ENCODE measurements at regions not wholly inside any gene's neighbourhood (a gene's known extent, or its start where the extent isn't known, plus 50 kb on each side); places are given as distances from the start of the nearest gene placed in this dataset.

GRCh38 chrX:22396408-22396807, 123.7 kb downstream of the CBLL2 start:
- Histone ChIP-seq H3K9me3 (ENCODE audit: insufficient read depth, low read depth, low read length) (no peaks in the 10 kb centered on the region), H3K4me1 (ENCODE audit: insufficient read depth, low read length) (no peaks in the 10 kb centered on the region), H3K27me3 (ENCODE audit: insufficient read depth, low read length) (no peaks in the 10 kb centered on the region), H3K27ac (ENCODE audit: low read length) (no peak overlapping the region), H3K36me3 (ENCODE audit: insufficient read depth, low read depth, low read length) (no peaks in the 10 kb centered on the region), H3K9ac (ENCODE audit: low read depth, low read length) (no peak overlapping the region), H3K4me3 (ENCODE audit: low read length) (no peak overlapping the region)

DNA sequence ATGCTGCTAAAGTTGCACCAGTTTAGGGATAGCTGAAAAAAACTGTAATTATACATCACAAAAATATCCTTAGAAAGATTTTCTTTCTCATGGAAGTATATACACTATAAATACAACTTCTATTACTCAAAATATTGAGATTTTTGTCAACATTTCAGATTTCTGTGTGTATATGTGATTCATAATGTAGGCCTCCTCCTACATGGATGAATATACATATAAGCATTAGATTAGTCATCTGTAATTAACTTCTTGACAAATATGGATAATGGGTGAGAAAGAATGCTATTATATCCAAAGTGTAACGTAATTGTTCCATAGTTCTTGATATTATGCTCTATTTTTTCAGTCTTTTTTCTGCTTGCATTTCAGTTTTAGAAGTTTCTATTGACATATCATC, 124.9 kb downstream of the CBLL2 start:
- Histone ChIP-seq H3K9me3 (ENCODE audit: insufficient read depth, low read depth, low read length) (no peaks in the 10 kb centered on the region), H3K27ac (ENCODE audit: low read length) (no peak overlapping the region), H3K9ac (ENCODE audit: low read depth, low read length) (no peak overlapping the region), H3K4me1 (ENCODE audit: insufficient read depth, low read length) (no peaks in the 10 kb centered on the region), H3K36me3 (ENCODE audit: insufficient read depth, low read depth, low read length) (no peaks in the 10 kb centered on the region), H3K4me3 (ENCODE audit: low read length) (no peak overlapping the region), H3K27me3 (ENCODE audit: insufficient read depth, low read length) (no peaks in the 10 kb centered on the region)

DNA sequence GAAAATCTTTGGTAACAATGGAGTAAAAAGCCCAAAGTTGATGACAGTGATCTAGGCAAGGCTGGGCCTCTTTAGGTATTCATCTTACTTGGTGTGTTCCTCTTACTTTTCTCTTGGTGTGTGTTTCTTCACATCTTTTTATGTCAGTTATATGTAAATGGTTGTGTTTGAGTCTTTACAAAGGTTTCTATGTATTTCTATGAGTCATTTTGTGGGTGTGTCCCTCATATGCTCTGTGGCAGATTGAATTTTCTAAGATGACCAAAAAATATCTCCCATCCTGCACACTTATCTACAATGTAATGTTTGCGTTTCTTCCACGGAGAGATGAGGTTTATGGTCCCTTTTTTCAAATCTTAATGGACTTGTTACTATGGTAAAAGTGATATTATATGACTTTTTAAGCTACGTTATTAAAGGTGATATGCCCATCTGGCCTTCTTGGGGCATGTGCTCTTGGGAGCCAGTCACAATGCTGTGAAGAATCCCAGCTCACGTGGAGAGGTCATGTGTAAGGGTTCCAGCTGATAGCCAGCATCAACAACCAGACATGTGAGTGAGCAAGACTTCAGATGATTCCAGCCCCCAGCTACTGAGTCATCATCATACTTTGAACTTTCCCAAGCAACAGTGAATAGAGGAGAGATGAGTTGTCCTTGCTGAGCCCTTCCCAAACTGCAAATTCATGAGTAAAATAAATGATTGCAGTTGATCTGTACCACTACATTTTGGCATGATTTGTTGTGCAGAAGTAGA, 126.9 kb downstream of the CBLL2 start:
- H3K27ac ChIP-seq (ENCODE audit: low read length) = no peak overlapping the region
- no peak overlapping the region for H3K4me3 ChIP-seq (ENCODE audit: low read length)
- H3K9me3 ChIP-seq (ENCODE audit: insufficient read depth, low read depth, low read length) = no peaks in the 10 kb centered on the region
- no peaks in the 10 kb centered on the region for H3K4me1 ChIP-seq (ENCODE audit: insufficient read depth, low read length)
- H3K27me3 ChIP-seq (ENCODE audit: insufficient read depth, low read length) = no peaks in the 10 kb centered on the region
- H3K9ac ChIP-seq (ENCODE audit: low read depth, low read length) = no peak overlapping the region
- no peaks in the 10 kb centered on the region for H3K36me3 ChIP-seq (ENCODE audit: insufficient read depth, low read depth, low read length)

DNA sequence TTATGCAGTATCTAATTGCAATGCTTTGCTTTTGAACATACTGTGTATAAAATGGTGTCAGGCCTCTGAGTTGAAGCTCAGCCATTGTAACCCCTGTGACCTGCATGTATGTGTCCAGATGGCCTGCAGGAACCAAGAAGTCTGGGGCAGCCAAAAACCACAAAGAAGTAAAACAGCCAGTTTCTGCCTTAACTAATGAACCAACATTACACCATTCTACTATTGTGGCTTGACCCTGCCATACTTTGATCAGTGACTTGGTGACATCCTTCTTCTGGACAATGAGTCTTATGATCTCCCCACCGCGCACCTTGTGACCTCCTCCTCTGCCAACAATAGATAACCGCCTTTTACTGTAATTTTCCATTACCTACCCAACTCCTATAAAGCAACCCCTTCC, 131.6 kb downstream of the CBLL2 start:
- H3K4me1 ChIP-seq (ENCODE audit: insufficient read depth, low read length) = no peaks in the 10 kb centered on the region
- H3K27me3 ChIP-seq (ENCODE audit: insufficient read depth, low read length) = no peaks in the 10 kb centered on the region
- H3K9ac ChIP-seq (ENCODE audit: low read depth, low read length) = no peak overlapping the region
- no peak overlapping the region for H3K4me3 ChIP-seq (ENCODE audit: low read length)
- no peak overlapping the region for H3K27ac ChIP-seq (ENCODE audit: low read length)
- no peaks in the 10 kb centered on the region for H3K9me3 ChIP-seq (ENCODE audit: insufficient read depth, low read depth, low read length)
- no peaks in the 10 kb centered on the region for H3K36me3 ChIP-seq (ENCODE audit: insufficient read depth, low read depth, low read length)

DNA sequence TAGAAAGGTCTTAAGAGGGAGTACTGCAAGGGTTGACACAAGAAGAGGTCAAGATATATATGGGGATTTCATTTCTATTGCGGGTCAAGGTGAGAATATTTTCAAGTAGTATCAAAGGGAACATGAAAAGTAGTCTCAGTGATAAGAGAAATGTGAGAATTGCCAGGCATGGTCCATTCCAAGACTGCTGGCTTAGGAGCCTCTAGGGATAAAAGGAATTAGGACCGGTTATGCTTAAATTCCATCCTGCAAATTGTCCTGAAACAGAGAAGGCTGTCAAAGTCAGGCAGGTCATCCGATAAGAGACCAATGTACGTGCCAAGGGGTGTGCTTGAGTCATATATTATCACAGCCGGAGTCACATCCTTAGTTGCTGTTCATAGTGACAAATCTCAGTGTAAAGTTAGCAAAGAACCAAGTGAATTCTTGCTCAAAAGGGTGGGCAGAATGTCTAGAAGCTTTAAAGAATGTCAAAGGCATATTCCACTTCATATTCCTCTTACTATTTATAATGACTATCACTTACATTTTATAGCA, 133.6 kb downstream of the CBLL2 start:
- H3K27ac ChIP-seq (ENCODE audit: low read length) = no peak overlapping the region
- no peaks in the 10 kb centered on the region for H3K9me3 ChIP-seq (ENCODE audit: insufficient read depth, low read depth, low read length)
- H3K36me3 ChIP-seq (ENCODE audit: insufficient read depth, low read depth, low read length) = no peaks in the 10 kb centered on the region
- H3K9ac ChIP-seq (ENCODE audit: low read depth, low read length) = no peak overlapping the region
- no peak overlapping the region for H3K4me3 ChIP-seq (ENCODE audit: low read length)
- no peaks in the 10 kb centered on the region for H3K4me1 ChIP-seq (ENCODE audit: insufficient read depth, low read length)
- H3K27me3 ChIP-seq (ENCODE audit: insufficient read depth, low read length) = no peaks in the 10 kb centered on the region

GRCh38 chrX:22409418-22409817, 136.7 kb downstream of the CBLL2 start:
- Histone ChIP-seq H3K36me3 (ENCODE audit: insufficient read depth, low read depth, low read length) (no peaks in the 10 kb centered on the region), H3K9me3 (ENCODE audit: insufficient read depth, low read depth, low read length) (no peaks in the 10 kb centered on the region), H3K9ac (ENCODE audit: low read depth, low read length) (no peak overlapping the region), H3K4me3 (ENCODE audit: low read length) (no peak overlapping the region), H3K27me3 (ENCODE audit: insufficient read depth, low read length) (no peaks in the 10 kb centered on the region), H3K27ac (ENCODE audit: low read length) (no peak overlapping the region), H3K4me1 (ENCODE audit: insufficient read depth, low read length) (no peaks in the 10 kb centered on the region)

DNA sequence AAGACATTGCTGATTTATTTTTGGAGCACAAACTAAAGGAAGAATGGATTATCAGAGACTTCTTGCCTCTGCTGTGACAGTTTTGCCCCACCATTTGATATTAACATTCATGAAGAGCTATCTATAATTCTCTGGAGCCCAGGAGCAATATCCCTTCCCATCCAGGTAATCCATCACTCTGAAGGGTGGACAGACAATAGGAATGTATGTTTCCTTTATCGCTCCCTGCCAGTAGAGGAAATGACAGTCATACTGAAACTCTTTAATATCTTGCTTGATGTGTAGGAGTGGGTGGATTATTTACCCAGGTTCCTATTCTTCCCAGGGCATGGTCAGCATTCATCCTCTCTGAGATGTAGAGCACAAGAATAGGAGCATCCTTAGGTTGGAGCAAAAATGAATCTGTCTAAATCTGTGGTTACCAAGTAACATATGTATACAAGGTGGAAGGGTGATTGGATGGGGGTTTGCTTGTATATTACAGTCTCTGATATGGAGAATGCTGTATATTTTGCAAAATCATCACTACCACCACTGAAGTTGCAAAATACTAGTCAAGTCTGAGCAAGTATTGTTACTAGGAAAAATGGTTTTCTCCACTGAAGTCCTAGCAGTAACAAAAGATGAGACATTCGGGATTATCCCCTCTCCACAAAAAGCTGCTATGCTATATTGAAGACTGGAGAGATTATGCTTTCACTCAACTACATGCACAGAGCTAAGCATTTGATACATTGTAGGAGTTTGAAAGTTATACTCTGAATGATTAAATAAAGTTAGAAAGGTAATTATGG, 151.6 kb downstream of the CBLL2 start:
- Histone ChIP-seq H3K4me1 (ENCODE audit: insufficient read depth, low read length) (peaks cover 5% of the 10 kb centered on the region), H3K27me3 (ENCODE audit: insufficient read depth, low read length) (no peaks in the 10 kb centered on the region), H3K27ac (ENCODE audit: low read length) (no peak overlapping the region), H3K4me3 (ENCODE audit: low read length) (no peak overlapping the region), H3K9me3 (ENCODE audit: insufficient read depth, low read depth, low read length) (no peaks in the 10 kb centered on the region), H3K36me3 (ENCODE audit: insufficient read depth, low read depth, low read length) (no peaks in the 10 kb centered on the region), H3K9ac (ENCODE audit: low read depth, low read length) (no peak overlapping the region)

DNA sequence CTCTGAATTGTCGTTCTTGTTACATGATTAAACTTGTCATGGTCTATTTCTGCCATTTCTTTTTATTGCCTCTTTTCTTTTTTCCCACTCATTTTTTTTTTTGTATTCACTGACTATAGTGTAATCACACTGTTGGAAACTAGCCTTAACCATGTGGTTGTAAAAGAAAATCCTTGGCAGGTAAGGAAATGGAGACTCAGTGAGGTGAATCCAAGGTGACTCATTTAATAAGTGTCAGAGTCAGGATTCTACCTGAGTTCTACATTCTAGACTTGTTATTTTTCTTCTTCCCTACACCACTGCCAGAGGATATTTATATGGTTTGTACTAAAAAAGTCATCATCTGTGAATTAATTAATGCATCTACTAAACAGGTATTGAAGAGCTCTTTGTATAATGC, 152.2 kb downstream of the CBLL2 start:
- peaks cover 1% of the 10 kb centered on the region; the same call in 1 of the 2 replicates for H3K4me1 ChIP-seq (ENCODE audit: insufficient read depth, low read length)
- no peaks in the 10 kb centered on the region for H3K9me3 ChIP-seq (ENCODE audit: insufficient read depth, low read depth, low read length)
- no peak overlapping the region for H3K27ac ChIP-seq (ENCODE audit: low read length)
- no peak overlapping the region for H3K4me3 ChIP-seq (ENCODE audit: low read length)
- no peaks in the 10 kb centered on the region for H3K27me3 ChIP-seq (ENCODE audit: insufficient read depth, low read length)
- H3K9ac ChIP-seq (ENCODE audit: low read depth, low read length) = no peak overlapping the region
- no peaks in the 10 kb centered on the region for H3K36me3 ChIP-seq (ENCODE audit: insufficient read depth, low read depth, low read length)

- Histone ChIP-seq H3K9me3 (ENCODE audit: insufficient read depth, low read depth, low read length) (no peaks in the 10 kb centered on the region), H3K4me3 (ENCODE audit: low read length) (no peak overlapping the region), H3K36me3 (ENCODE audit: insufficient read depth, low read depth, low read length) (no peaks in the 10 kb centered on the region), H3K27ac (ENCODE audit: low read length) (no peak overlapping the region), H3K27me3 (ENCODE audit: insufficient read depth, low read length) (no peaks in the 10 kb centered on the region), H3K9ac (ENCODE audit: low read depth, low read length) (no peak overlapping the region), H3K4me1 (ENCODE audit: insufficient read depth, low read length) (no peaks in the 10 kb centered on the region)
Measured at GRCh38 chrX:22429704-22430103, 157.0 kb downstream of the CBLL2 start.

- H3K36me3 ChIP-seq (ENCODE audit: insufficient read depth, low read depth, low read length) = no peaks in the 10 kb centered on the region
- no peak overlapping the region for H3K9ac ChIP-seq (ENCODE audit: low read depth, low read length)
- H3K4me3 ChIP-seq (ENCODE audit: low read length) = no peak overlapping the region
- no peaks in the 10 kb centered on the region for H3K9me3 ChIP-seq (ENCODE audit: insufficient read depth, low read depth, low read length)
- no peak overlapping the region for H3K27ac ChIP-seq (ENCODE audit: low read length)
- H3K4me1 ChIP-seq (ENCODE audit: insufficient read depth, low read length) = no peaks in the 10 kb centered on the region
- H3K27me3 ChIP-seq (ENCODE audit: insufficient read depth, low read length) = no peaks in the 10 kb centered on the region
Measured at GRCh38 chrX:22430701-22431100, 158.0 kb downstream of the CBLL2 start.

GRCh38 chrX:22433292-22434070, 160.8 kb downstream of the CBLL2 start:
- no peaks in the 10 kb centered on the region for H3K9me3 ChIP-seq (ENCODE audit: insufficient read depth, low read depth, low read length)
- no peak overlapping the region for H3K4me3 ChIP-seq (ENCODE audit: low read length)
- H3K36me3 ChIP-seq (ENCODE audit: insufficient read depth, low read depth, low read length) = no peaks in the 10 kb centered on the region
- no peaks in the 10 kb centered on the region for H3K27me3 ChIP-seq (ENCODE audit: insufficient read depth, low read length)
- H3K4me1 ChIP-seq (ENCODE audit: insufficient read depth, low read length) = no peaks in the 10 kb centered on the region
- no peak overlapping the region for H3K9ac ChIP-seq (ENCODE audit: low read depth, low read length)
- no peak overlapping the region for H3K27ac ChIP-seq (ENCODE audit: low read length)
